ENCODE measurements at regions not wholly inside any gene's neighbourhood (a gene's known extent, or its start where the extent isn't known, plus 50 kb on each side); places are given as distances from the start of the nearest gene placed in this dataset.

DNA sequence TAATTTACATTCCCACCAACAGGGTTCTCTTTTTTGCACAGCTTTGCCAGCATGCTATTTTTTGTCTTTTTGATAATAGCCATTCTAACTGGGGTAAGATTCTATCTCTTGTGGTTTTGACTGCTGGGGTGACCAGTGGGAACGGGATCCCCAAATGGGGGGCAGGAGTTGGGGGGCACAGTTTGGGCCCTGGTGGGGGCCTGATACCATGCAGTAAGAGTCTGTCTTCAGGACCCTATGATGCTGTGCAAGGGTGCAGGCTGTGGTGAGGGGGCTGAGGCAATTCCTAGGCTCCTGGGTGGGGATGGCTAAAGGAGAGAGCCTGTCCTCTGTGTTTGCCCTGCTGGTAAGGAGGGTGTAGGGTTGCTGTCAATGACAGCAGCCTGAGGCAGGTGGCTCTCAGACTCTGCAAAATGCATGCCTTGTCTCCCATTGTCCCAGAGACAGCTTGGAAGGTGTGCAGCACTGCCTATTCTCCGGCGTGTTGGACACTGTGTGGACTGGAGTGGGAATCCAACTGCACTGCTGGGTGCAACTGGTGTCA, 172.7 kb upstream of the ARHGAP24 start:
- TF ChIP-seq CTCF (IDR thresholded peaks at IDR 0.05): no peak

DNA sequence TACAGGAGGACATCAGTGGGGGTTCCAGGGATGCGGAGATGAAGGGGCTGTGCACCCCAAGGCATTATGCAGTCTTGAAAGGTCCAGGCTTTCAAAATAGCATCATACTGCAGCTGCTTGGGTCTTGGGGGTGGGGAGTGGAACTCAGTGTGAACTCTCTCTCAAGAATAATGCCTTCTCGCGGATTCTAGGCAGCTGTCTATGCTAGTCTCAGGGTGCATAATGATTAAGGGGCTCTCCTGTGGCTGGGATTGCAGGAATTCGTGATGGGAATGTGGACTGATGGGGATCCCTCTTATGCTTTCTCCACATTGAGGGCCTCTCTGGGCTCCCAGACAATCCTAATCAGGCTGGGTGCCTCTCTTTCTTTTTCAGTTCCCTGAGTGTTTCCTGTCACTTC, 172.2 kb upstream of the ARHGAP24 start:
- no peak for TF ChIP-seq CTCF (IDR thresholded peaks at IDR 0.05)

DNA sequence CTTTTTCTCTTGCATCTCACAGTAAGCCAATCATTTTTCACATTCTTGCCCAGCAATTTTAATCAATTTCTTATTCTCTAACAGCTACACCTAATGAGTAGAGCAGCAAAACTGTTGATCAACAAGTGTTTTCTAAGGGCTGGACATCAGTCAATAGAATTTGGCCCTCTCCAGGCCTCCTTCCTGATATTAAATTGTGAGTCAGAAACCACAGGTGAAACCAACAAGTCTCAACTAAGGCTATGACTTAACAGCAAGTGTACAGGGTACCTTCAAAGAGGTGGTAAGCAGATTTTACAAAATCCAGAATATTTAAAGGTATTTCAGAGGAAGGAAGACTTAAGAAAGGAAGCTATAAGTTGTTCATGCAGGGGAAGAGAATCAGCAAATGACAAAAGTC, 156.5 kb upstream of the ARHGAP24 start:
- no peak; the same call in 1 of the 2 replicates for TF ChIP-seq CTCF (IDR thresholded peaks at IDR 0.05)

DNA sequence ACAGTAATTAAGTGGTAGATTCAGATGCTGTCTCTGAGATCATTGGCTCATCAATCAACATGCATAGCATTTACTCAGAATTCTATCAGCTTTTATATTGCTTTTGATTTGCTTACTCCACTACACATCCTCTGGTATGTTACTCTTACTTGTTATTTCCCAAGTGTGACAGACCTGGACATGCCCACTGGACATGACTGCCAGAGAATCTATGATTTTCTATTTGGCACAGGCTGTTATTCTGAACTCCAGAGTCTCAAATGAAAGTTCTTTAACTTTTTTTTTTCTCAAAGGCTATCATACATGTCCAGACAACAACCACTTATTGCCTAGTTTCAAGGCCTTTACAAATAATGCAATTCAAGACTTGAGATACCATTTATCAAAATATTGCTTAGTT, 116.1 kb upstream of the ARHGAP24 start:
- TF ChIP-seq CTCF (IDR thresholded peaks at IDR 0.05): no peak

DNA sequence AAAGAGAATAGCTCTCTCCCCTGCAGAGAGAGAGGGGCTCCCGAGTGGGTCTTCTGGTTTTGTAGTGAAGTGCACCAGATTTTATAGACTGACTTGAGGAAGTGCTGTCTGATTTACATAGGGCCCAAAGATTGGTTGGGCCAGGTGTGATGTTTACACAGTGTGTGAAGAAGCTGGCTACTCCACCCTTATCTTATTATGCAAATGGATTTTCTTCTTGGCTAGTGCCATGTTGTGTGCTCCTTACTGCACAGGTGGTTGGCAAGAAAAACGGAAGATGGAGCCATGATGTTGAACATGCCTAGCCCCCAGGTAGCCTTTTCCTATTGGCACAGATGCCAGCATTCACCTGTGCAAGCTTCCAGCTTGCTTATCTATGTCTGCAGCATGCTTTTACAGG, 112.4 kb upstream of the ARHGAP24 start:
- no peak for TF ChIP-seq CTCF (IDR thresholded peaks at IDR 0.05)

DNA sequence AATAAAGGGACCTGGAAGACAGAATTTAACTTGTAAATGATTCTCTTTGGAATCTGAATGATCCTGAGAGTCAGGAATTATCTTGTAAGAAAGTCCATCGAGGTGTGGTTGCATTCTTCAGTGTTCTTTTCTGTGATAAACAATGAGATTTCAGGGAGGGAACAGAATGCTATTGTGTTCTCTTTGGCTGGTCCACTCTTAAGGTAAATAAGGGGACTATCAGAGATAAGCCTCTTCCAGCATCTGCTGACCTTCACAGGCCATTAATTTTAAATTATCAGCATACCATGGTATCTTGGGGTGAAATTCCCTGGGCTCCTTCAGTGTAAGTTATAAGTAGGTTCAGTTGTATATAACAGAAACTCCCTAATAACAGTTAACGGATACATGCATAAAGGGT, 107.1 kb upstream of the ARHGAP24 start:
- TF ChIP-seq CTCF (IDR thresholded peaks at IDR 0.05): no peak

DNA sequence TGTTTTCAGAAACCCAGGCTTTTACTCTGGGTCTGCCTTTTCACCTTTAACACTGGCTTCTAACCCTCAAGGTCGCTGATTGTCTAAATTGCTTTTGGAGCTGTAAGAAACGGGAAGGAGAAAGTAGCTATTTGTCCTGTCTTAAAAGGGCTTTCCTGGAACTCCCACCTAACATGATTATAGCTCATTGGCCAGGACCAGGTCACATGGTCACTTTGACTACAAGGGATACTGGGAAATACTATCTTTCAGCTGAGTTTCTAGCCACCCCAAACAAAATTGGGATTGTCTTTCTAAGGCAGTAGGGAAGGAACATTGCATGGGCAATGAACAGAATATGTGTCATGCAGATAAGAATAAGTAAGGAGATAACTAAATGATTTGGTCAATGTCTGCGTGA, 106.7 kb upstream of the ARHGAP24 start:
- no peak for TF ChIP-seq CTCF (IDR thresholded peaks at IDR 0.05)

GRCh38 chr4:85368932-85369331, 106.0 kb upstream of the ARHGAP24 start:
- no peak for TF ChIP-seq CTCF (IDR thresholded peaks at IDR 0.05)
